ENCODE measurements at regions not wholly inside any gene's neighbourhood (a gene's known extent, or its start where the extent isn't known, plus 50 kb on each side); places are given as distances from the start of the nearest gene placed in this dataset.

DNA sequence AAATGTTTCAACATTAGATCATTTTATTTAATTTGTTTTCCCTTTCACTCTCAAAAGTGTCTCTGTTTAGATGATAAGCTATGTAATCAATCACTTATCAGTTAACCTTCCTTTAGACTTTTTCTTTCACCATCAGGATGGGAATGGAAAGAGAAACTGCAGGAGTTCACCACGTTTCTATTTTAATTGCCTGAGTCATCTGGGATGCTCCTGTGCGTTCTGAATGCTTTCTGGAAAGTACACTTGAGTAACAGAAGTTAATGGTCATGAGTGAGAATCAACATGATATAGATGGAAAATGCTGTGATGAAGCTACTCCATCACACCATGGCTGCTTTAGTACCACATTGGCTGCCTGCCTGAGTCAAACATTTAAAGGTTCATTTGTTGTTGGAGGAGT, 783.3 kb upstream of the CDH9 start:
- H3K27ac ChIP-seq, result no peak overlapping the region
- DNase-seq (ENCODE audit: low spot score), result no peak
- no peaks in the 10 kb centered on the region for H3K9me3 ChIP-seq
- TF ChIP-seq, protein P1, sequence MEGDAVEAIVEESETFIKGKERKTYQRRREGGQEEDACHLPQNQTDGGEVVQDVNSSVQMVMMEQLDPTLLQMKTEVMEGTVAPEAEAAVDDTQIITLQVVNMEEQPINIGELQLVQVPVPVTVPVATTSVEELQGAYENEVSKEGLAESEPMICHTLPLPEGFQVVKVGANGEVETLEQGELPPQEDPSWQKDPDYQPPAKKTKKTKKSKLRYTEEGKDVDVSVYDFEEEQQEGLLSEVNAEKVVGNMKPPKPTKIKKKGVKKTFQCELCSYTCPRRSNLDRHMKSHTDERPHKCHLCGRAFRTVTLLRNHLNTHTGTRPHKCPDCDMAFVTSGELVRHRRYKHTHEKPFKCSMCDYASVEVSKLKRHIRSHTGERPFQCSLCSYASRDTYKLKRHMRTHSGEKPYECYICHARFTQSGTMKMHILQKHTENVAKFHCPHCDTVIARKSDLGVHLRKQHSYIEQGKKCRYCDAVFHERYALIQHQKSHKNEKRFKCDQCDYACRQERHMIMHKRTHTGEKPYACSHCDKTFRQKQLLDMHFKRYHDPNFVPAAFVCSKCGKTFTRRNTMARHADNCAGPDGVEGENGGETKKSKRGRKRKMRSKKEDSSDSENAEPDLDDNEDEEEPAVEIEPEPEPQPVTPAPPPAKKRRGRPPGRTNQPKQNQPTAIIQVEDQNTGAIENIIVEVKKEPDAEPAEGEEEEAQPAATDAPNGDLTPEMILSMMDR (IDR thresholded peaks at IDR 0.05), result no peak
- H3K36me3 ChIP-seq, result no peaks in the 10 kb centered on the region
- H3K27me3 ChIP-seq, result no peaks in the 10 kb centered on the region
- H3K4me3 ChIP-seq, result no peak overlapping the region
- no peaks in the 10 kb centered on the region for H3K4me1 ChIP-seq

DNA sequence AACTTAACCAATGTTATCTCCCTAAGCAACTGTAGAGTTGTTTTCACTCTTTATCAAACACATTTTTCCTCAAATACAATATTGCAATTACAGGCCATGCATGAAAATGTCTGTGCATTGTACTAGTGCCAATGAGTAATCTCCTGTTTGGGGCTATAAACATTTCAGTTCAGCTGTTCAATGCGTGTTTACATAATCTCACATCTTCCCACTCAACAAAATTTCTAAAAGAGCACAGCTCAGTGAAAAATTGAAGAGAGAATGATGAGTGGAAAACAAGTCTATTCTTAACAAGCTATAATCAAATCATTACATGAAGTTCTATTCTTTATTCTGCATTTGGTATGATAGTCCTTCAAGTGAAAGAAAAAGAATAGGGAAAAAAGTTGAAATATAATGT, 780.5 kb upstream of the CDH9 start:
- Histone ChIP-seq H3K36me3 (no peaks in the 10 kb centered on the region), H3K9me3 (no peaks in the 10 kb centered on the region), H3K27ac (no peak overlapping the region), H3K4me1 (no peaks in the 10 kb centered on the region), H3K27me3 (no peaks in the 10 kb centered on the region), H3K4me3 (no peak overlapping the region)
- TF ChIP-seq, protein P1 (IDR thresholded peaks at IDR 0.05), result no peak
- DNase-seq (ENCODE audit: low spot score), result no peak

DNA sequence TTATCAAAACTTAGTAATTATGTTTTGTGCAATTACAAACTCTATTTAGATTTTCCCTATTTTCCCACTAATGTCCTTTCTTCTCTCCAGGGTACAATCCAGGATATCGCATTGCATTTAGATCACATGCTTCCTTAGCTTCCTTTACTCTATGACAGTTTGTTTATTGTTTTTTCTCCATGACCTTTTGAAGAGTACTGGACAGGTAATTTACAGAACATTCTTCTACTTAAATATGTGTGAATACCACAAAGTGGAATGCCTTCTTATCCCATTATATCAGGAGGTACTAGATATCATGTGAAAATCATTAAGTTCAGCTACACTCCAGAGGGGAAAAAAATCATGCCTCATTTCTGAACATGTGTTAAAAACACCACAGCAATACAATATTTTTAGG, 776.6 kb upstream of the CDH9 start:
- Histone ChIP-seq H3K36me3 (no peaks in the 10 kb centered on the region), H3K27me3 (no peaks in the 10 kb centered on the region), H3K27ac (no peak overlapping the region), H3K9me3 (no peaks in the 10 kb centered on the region), H3K4me3 (no peak overlapping the region), H3K4me1 (no peaks in the 10 kb centered on the region)
- no peak for DNase-seq (ENCODE audit: low spot score)
- TF ChIP-seq, protein P1 (IDR thresholded peaks at IDR 0.05), result no peak

DNA sequence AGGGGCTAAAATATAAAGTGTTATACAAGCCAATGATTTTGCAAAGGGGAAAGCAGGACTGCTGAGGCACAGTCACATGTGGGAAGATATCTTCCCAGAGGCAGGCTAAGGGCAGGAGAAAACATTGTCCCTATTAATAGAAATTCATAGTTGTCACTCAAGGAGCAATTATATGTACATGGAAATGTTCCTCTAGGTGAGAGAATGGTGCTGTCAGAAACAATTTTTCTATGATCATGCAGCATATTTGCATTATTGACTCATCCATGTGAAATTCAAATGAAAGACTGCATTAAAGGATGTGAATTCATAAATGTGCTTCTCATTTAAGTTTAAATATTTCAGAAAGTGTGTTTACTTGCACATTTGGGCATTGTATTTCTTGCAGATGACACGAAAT, 775.9 kb upstream of the CDH9 start:
- Histone ChIP-seq H3K4me1 (no peaks in the 10 kb centered on the region), H3K36me3 (no peaks in the 10 kb centered on the region), H3K27me3 (no peaks in the 10 kb centered on the region), H3K27ac (no peak overlapping the region), H3K9me3 (no peaks in the 10 kb centered on the region), H3K4me3 (no peak overlapping the region)
- TF ChIP-seq, protein P1 (IDR thresholded peaks at IDR 0.05), result no peak
- DNase-seq (ENCODE audit: low spot score), result no peak

DNA sequence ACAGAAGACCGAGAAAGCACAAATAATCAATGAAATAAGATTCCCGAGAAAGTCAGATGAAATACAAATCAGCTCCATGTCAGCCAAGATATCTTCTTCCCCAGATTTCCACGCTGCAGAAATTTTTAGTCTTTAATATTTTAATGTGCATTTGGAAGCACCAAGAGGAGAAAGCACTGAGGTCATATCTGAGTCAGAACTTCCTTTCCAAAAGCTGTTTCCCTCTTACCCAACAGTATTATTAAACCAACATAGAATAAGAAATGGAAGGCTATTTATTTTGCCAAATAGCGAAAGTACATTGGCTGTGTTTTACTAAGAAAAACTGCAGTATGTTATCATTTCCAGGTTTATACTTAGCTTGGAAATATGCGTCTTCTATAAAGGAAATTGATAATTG, 772.1 kb upstream of the CDH9 start:
- Histone ChIP-seq H3K9me3 (no peaks in the 10 kb centered on the region), H3K36me3 (no peaks in the 10 kb centered on the region), H3K4me1 (no peaks in the 10 kb centered on the region), H3K27me3 (no peaks in the 10 kb centered on the region), H3K27ac (no peak overlapping the region), H3K4me3 (no peak overlapping the region)
- TF ChIP-seq, protein P1 (IDR thresholded peaks at IDR 0.05), result no peak
- DNase-seq (ENCODE audit: low spot score), result no peak

DNA sequence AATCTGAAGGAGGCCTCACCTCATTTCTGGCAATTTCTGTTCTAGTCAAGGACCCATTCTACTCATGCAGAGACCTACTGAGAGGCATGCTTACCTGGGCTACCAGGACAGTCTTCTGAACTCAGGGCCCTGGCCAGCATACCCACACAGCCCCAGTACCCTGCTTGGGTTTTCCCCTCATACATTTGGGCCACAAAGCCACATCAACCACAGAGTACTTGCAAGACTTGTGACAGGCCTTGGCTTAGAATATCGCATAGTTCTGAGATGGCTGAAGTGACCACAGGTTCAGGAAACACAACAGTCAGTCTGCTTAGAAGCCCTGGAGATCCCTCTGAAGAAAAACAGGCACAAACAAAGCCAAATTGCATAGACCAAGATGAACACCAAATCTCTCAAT, 758.8 kb upstream of the CDH9 start:
- H3K27ac ChIP-seq, result no peak overlapping the region
- no peaks in the 10 kb centered on the region for H3K36me3 ChIP-seq
- no peak for DNase-seq (ENCODE audit: low spot score)
- H3K4me3 ChIP-seq, result no peak overlapping the region
- H3K4me1 ChIP-seq, result no peaks in the 10 kb centered on the region
- no peaks in the 10 kb centered on the region for H3K27me3 ChIP-seq
- TF ChIP-seq, protein P1 (IDR thresholded peaks at IDR 0.05), result no peak
- H3K9me3 ChIP-seq, result peaks cover 0 to 14% of the 10 kb centered on the region in 2 donors
